HepG2 (cell line): ENCODE measurements at regions not wholly inside any gene's neighbourhood (a gene's known extent, or its start where the extent isn't known, plus 50 kb on each side); places are given as distances from the start of the nearest gene placed in this dataset.

ENCODE experiments used
- ATF1 ChIP-seq: IDR thresholded peaks from 2 replicates; pipeline ENCODE4 v1.6.1; 2016; ENCODE audit warnings: mild to moderate bottlenecking, control low read depth
- ATF7 ChIP-seq, 2 experiments: fragments of 450-650 bp in 1 of 2; sonication (generic) in 1 of 2; formaldehyde crosslinking in 1 of 2; IDR thresholded peaks; 2 replicates each; pipeline versions ENCODE4 v1.4.0 to v1.6.1; 2016 to 2020; ENCODE audit warnings: antibody characterized with exemption in 1 of 2, mild to moderate bottlenecking in 1 of 2, missing genetic modification reagents in 1 of 2
- BCL6 ChIP-seq: IDR thresholded peaks from 2 replicates; pipeline ENCODE4 v1.6.1; 2016; ENCODE audit warnings: missing genetic modification reagents, missing compliant biosample characterization
- FIP1L1 ChIP-seq: fragments of 200-400 bp; formaldehyde crosslinking; IDR thresholded peaks from 2 replicates; pipeline ENCODE4 v1.6.1; 2018; ENCODE audit warnings: low read depth, mild to moderate bottlenecking, low read length, moderate library complexity, borderline replicate concordance; ENCODE audit not compliant: insufficient read depth
- HOXA3 ChIP-seq: sonication (generic); formaldehyde crosslinking; IDR thresholded peaks from 2 replicates; pipeline ENCODE4 v1.5.0; 2020; ENCODE audit warnings: missing genetic modification reagents
- KDM4B ChIP-seq: sonication (generic); formaldehyde crosslinking; IDR thresholded peaks from 2 replicates; pipeline ENCODE4 v1.4.0; 2020; ENCODE audit warnings: missing genetic modification reagents
- PITX1 ChIP-seq: sonication (generic); formaldehyde crosslinking; IDR thresholded peaks from 2 replicates; pipeline ENCODE4 v1.5.1; 2020; ENCODE audit warnings: mild to moderate bottlenecking, missing genetic modification reagents
- ZNF572 ChIP-seq: sonication (generic); formaldehyde crosslinking; IDR thresholded peaks from 2 replicates; pipeline ENCODE4 v1.5.1; 2020; ENCODE audit warnings: mild to moderate bottlenecking, missing genetic modification reagents
- TF ChIP-seq, protein P1 (sequence below): sonication (generic); formaldehyde crosslinking; conservative IDR thresholded peaks from 2 replicates; pipeline ENCODE4 v1.8.1; 2023; ENCODE audit warnings: missing genetic modification reagents
- TF ChIP-seq, protein P2 (sequence below): sonication (generic); formaldehyde crosslinking; IDR thresholded peaks from 2 replicates; pipeline ENCODE4 v1.5.0; 2020; ENCODE audit warnings: missing genetic modification reagents
- TF ChIP-seq, protein P3 (sequence below): sonication (generic); formaldehyde crosslinking; IDR thresholded peaks from one replicate; pipeline ENCODE4 v1.5.1; 2020; ENCODE audit warnings: mild to moderate bottlenecking, missing genetic modification reagents; ENCODE audit errors: not compliant biosample characterization

DNA sequence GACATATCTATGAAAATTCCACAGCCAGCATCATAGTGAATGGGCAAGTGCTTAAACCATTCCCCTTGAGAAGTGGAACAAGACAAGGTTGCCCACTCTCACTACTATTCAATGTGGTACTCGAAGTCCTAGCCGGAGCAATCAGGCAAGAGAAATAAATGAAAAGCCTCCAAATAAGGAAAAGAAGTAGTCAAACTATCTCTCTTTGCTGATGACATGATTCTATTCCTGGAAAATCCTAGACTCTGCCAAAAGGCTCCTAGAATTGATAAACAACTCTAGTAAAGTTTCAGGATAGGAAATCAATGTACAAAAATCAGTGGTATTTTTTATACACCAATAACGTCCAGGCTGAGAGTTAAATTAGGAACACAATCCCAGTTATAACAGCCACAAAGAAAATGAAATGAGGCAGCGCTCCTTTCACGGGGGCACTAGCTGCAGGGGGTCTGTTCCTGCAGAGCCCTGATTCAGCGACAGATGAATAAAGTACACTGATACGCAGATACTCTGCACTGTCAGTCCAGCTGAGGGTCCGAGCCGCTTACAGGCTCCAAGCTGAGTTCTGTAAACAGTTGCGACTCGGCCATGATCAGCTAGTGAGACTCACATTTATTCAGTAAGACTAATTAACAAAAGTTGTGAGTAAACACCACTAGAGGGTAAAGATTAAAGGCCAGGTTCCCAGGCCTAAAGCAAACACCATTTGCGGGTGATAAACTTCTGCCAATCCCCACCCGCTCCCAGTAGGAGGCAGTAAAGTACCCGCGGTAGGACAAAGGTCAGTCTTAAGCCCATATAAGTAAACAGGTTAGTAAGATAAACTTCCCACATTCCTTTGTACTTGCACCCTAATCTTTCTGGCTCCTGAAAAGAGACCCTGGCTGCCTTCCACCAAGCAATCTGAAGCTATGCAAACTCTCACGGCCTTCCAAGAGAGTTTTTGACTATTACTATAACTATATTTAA lies 290.6 kb upstream of the GRID2 start (continued):
- TF ChIP-seq, protein P1, sequence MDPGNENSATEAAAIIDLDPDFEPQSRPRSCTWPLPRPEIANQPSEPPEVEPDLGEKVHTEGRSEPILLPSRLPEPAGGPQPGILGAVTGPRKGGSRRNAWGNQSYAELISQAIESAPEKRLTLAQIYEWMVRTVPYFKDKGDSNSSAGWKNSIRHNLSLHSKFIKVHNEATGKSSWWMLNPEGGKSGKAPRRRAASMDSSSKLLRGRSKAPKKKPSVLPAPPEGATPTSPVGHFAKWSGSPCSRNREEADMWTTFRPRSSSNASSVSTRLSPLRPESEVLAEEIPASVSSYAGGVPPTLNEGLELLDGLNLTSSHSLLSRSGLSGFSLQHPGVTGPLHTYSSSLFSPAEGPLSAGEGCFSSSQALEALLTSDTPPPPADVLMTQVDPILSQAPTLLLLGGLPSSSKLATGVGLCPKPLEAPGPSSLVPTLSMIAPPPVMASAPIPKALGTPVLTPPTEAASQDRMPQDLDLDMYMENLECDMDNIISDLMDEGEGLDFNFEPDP (CRISPR knock-in tag), result no peak
- TF ChIP-seq, protein P2, sequence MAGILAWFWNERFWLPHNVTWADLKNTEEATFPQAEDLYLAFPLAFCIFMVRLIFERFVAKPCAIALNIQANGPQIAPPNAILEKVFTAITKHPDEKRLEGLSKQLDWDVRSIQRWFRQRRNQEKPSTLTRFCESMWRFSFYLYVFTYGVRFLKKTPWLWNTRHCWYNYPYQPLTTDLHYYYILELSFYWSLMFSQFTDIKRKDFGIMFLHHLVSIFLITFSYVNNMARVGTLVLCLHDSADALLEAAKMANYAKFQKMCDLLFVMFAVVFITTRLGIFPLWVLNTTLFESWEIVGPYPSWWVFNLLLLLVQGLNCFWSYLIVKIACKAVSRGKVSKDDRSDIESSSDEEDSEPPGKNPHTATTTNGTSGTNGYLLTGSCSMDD (CRISPR knock-in tag), result no peak
- no peak for TF ChIP-seq KDM4B
- TF ChIP-seq HOXA3 (CRISPR knock-in tag), result no peak
- TF ChIP-seq ATF7 (IDR thresholded peaks at IDR 0.05), result no peak
- no peak for TF ChIP-seq ATF7 (CRISPR knock-in tag; IDR thresholded peaks at IDR 0.05)
- TF ChIP-seq, protein P3, sequence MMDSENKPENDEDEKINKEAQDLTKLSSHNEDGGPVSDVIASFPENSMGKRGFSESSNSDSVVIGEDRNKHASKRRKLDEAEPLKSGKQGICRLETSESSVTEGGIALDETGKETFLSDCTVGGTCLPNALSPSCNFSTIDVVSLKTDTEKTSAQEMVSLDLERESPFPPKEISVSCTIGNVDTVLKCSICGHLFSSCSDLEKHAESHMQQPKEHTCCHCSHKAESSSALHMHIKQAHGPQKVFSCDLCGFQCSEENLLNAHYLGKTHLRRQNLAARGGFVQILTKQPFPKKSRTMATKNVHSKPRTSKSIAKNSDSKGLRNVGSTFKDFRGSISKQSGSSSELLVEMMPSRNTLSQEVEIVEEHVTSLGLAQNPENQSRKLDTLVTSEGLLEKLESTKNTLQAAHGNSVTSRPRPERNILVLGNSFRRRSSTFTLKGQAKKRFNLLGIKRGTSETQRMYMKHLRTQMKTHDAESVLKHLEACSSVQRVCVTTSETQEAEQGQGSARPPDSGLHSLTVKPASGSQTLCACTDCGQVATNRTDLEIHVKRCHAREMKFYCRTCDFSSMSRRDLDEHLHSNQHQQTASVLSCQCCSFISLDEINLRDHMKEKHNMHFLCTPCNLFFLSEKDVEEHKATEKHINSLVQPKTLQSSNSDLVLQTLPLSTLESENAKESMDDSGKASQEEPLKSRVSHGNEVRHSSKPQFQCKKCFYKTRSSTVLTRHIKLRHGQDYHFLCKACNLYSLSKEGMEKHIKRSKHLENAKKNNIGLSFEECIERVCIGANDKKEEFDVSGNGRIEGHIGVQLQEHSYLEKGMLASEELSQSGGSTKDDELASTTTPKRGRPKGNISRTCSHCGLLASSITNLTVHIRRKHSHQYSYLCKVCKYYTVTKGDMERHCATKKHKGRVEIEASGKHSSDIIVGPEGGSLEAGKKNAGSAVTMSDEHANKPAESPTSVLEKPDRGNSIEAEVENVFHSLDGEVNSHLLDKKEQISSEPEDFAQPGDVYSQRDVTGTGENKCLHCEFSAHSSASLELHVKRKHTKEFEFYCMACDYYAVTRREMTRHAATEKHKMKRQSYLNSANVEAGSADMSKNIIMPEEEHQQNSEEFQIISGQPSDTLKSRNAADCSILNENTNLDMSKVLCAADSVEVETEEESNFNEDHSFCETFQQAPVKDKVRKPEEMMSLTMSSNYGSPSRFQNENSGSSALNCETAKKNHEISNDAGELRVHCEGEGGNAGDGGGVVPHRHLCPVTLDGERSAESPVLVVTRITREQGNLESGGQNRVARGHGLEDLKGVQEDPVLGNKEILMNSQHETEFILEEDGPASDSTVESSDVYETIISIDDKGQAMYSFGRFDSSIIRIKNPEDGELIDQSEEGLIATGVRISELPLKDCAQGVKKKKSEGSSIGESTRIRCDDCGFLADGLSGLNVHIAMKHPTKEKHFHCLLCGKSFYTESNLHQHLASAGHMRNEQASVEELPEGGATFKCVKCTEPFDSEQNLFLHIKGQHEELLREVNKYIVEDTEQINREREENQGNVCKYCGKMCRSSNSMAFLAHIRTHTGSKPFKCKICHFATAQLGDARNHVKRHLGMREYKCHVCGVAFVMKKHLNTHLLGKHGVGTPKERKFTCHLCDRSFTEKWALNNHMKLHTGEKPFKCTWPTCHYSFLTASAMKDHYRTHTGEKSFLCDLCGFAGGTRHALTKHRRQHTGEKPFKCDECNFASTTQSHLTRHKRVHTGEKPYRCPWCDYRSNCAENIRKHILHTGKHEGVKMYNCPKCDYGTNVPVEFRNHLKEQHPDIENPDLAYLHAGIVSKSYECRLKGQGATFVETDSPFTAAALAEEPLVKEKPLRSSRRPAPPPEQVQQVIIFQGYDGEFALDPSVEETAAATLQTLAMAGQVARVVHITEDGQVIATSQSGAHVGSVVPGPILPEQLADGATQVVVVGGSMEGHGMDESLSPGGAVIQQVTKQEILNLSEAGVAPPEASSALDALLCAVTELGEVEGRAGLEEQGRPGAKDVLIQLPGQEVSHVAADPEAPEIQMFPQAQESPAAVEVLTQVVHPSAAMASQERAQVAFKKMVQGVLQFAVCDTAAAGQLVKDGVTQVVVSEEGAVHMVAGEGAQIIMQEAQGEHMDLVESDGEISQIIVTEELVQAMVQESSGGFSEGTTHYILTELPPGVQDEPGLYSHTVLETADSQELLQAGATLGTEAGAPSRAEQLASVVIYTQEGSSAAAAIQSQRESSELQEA (CRISPR knock-in tag), result no peak
- TF ChIP-seq ATF1 (CRISPR knock-in tag), result no peak
- TF ChIP-seq ZNF572 (CRISPR knock-in tag), result no peak
- TF ChIP-seq FIP1L1, result no peak
- peak; percentile 62; the same call in 1 of the 2 replicates for TF ChIP-seq PITX1 (CRISPR knock-in tag)
- TF ChIP-seq BCL6 (CRISPR knock-in tag), result peak; percentile 49; the same call in 1 of the 2 replicates
